Esophagus muscularis mucosa (tissue), 3 donors: ENCODE measurements at regions not wholly inside any gene's neighbourhood (a gene's known extent, or its start where the extent isn't known, plus 50 kb on each side); places are given as distances from the start of the nearest gene placed in this dataset.

Experiments used
- POLR2A ChIP-seq: fragments of 450-650 bp; IDR thresholded peaks from one replicate; pipeline ENCODE4 v1.6.1; 2017; ENCODE audit warnings: antibody characterized with exemption, moderate library complexity, mild to moderate bottlenecking, low read depth
- TF ChIP-seq, protein P1 (sequence below), 3 experiments: fragments of 200-600 bp in 2 of 3; fragments of 450-650 bp in 1 of 3; sonication (generic) in 2 of 3; IDR thresholded peaks; one replicate each; pipeline ENCODE4 v1.5.1; 2017 to 2019; ENCODE audit warnings: antibody characterized with exemption in 3 of 3, mild to moderate bottlenecking in 2 of 3, moderate library complexity in 1 of 3

- TF ChIP-seq, protein P1, sequence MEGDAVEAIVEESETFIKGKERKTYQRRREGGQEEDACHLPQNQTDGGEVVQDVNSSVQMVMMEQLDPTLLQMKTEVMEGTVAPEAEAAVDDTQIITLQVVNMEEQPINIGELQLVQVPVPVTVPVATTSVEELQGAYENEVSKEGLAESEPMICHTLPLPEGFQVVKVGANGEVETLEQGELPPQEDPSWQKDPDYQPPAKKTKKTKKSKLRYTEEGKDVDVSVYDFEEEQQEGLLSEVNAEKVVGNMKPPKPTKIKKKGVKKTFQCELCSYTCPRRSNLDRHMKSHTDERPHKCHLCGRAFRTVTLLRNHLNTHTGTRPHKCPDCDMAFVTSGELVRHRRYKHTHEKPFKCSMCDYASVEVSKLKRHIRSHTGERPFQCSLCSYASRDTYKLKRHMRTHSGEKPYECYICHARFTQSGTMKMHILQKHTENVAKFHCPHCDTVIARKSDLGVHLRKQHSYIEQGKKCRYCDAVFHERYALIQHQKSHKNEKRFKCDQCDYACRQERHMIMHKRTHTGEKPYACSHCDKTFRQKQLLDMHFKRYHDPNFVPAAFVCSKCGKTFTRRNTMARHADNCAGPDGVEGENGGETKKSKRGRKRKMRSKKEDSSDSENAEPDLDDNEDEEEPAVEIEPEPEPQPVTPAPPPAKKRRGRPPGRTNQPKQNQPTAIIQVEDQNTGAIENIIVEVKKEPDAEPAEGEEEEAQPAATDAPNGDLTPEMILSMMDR (IDR thresholded peaks at IDR 0.05) = no peak
- no peak for TF ChIP-seq POLR2A
Observed at GRCh38 chr3:139251529-139251928, 92.3 kb upstream of the MRPS22 start.
